IMR-90 (cell line): ENCODE measurements at regions not wholly inside any gene's neighbourhood (a gene's known extent, or its start where the extent isn't known, plus 50 kb on each side); places are given as distances from the start of the nearest gene placed in this dataset.

Experiments
- ATAC-seq: fragments of 200-7000 bp; cut with Tn5 transposase; 2 replicates; pipeline ENCODE4 v1.9.1; 2020; ENCODE audit warnings: low read depth, mild to moderate bottlenecking, moderate library complexity
- BruUV-seq: library from RNA; stranded (reverse); fragments of 400-500 nt; replicated peaks from 2 replicates; lab custom pipeline; 2021; lab: Mats Ljungman, UMichigan
- CTCF ChIA-PET: fragments of 300-600 bp; formaldehyde crosslinking; extraction: SDS; loops from one replicate; lab custom pipeline; 2021; ENCODE audit warnings: antibody characterized with exemption; lab: Yijun Ruan, JAX
- POLR2A ChIA-PET: fragments of 300-600 bp; sonication (Branson Sonifier 250); formaldehyde crosslinking; loops from one replicate; lab custom pipeline; 2022; ENCODE audit warnings: antibody characterized with exemption; ENCODE audit not compliant: unreplicated experiment; lab: Charles Lee
- DNase-seq: peaks from one replicate; pipeline ENCODE4 v3.0.0; 2013
- H2AFZ ChIP-seq: replicated peaks from 2 replicates; pipeline ENCODE3; 2013; ENCODE audit warnings: low read length, mild to moderate bottlenecking; ENCODE audit not compliant: poor library complexity
- H2AK5ac ChIP-seq: 2 replicates; pipeline ENCODE4 v1.6.1; 2013; ENCODE audit warnings: low read depth, low read length, inconsistent platforms
- H2AK9ac ChIP-seq: replicated peaks from 2 replicates; pipeline ENCODE3; 2013; ENCODE audit warnings: mild to moderate bottlenecking, low read depth, low read length, moderate library complexity; ENCODE audit not compliant: poor library complexity
- H2BK120ac ChIP-seq: 2 replicates; pipeline ENCODE4 v1.6.1; 2013; ENCODE audit warnings: low read depth, low read length, inconsistent platforms
- H2BK15ac ChIP-seq: 3 replicates; pipeline ENCODE4 v1.6.1; 2013; ENCODE audit warnings: low read depth, low read length, inconsistent platforms
- H2BK20ac ChIP-seq: 2 replicates; pipeline ENCODE4 v1.6.1; 2013; ENCODE audit warnings: low read depth, mild to moderate bottlenecking, inconsistent platforms, low read length, moderate library complexity
- H2BK5ac ChIP-seq: 2 replicates; pipeline ENCODE4 v1.6.1; 2013; ENCODE audit warnings: mild to moderate bottlenecking, low read depth, low read length, inconsistent platforms; ENCODE audit not compliant: poor library complexity, severe bottlenecking
- H3K14ac ChIP-seq: replicated peaks from 2 replicates; pipeline ENCODE4 v1.6.1; 2013; ENCODE audit warnings: low read depth, low read length, inconsistent platforms
- H3K18ac ChIP-seq: 2 replicates; pipeline ENCODE4 v1.6.1; 2013; ENCODE audit warnings: low read depth, low read length, control low read depth
- H3K23ac ChIP-seq: 2 replicates; pipeline ENCODE4 v1.6.1; 2013; ENCODE audit warnings: low read depth, low read length, inconsistent platforms
- H3K27ac ChIP-seq: 2 replicates; pipeline ENCODE4 v1.5.1; 2013; ENCODE audit warnings: mild to moderate bottlenecking, control low read depth, low read length; ENCODE audit not compliant: insufficient read depth
- H3K27me3 ChIP-seq: 2 replicates; pipeline ENCODE4 v1.6.1; 2013; ENCODE audit warnings: low read length; ENCODE audit not compliant: control insufficient read depth, insufficient read depth
- H3K36me3 ChIP-seq: 2 replicates; pipeline ENCODE4 v1.6.1; 2013; ENCODE audit warnings: low read length, mixed read lengths; ENCODE audit not compliant: control insufficient read depth, insufficient read depth
- H3K4ac ChIP-seq: 2 replicates; pipeline ENCODE4 v1.6.1; 2013; ENCODE audit warnings: low read depth, low read length, inconsistent platforms
- H3K4me1 ChIP-seq: 2 replicates; pipeline ENCODE4 v1.6.1; 2013; ENCODE audit warnings: low read length, mixed read lengths; ENCODE audit not compliant: control insufficient read depth, insufficient read depth
- H3K4me2 ChIP-seq: 2 replicates; pipeline ENCODE4 v1.6.1; 2013; ENCODE audit warnings: low read depth, mild to moderate bottlenecking, control low read depth, low read length, moderate library complexity
- H3K4me3 ChIP-seq: 2 replicates; pipeline ENCODE4 v1.5.1; 2013; ENCODE audit warnings: low read depth, mild to moderate bottlenecking, control low read depth, low read length, moderate library complexity; ENCODE audit not compliant: insufficient read depth
- H3K56ac ChIP-seq: 2 replicates; pipeline ENCODE4 v1.6.1; 2013; ENCODE audit warnings: low read length, inconsistent platforms; ENCODE audit not compliant: insufficient read depth; ENCODE audit errors: extremely low read depth
- H3K79me1 ChIP-seq, 2 experiments: 2 replicates each; pipeline ENCODE4 v1.6.1; 2013; ENCODE audit warnings: low read length in 2 of 2, inconsistent platforms in 1 of 2, low read depth in 1 of 2
- H3K9ac ChIP-seq: 2 replicates; pipeline ENCODE4 v1.6.1; 2013; ENCODE audit warnings: low read depth, low read length, control low read depth
- H3K9me1 ChIP-seq: 2 replicates; pipeline ENCODE4 v1.6.1; 2013; ENCODE audit warnings: low read length, inconsistent platforms; ENCODE audit not compliant: insufficient read depth
- H3K9me3 ChIP-seq: 2 replicates; pipeline ENCODE4 v1.6.1; 2013; ENCODE audit warnings: low read length; ENCODE audit not compliant: control insufficient read depth, insufficient read depth
- H4K20me1 ChIP-seq: 2 replicates; pipeline ENCODE4 v1.6.1; 2013; ENCODE audit warnings: low read length, inconsistent platforms; ENCODE audit not compliant: insufficient read depth
- H4K5ac ChIP-seq: 2 replicates; pipeline ENCODE4 v1.6.1; 2013; ENCODE audit warnings: mild to moderate bottlenecking, low read depth, low read length, control low read depth
- H4K8ac ChIP-seq, 2 experiments: 2 replicates each; pipeline ENCODE4 v1.6.1; 2013; ENCODE audit warnings: low read depth in 2 of 2, low read length in 2 of 2, control low read depth in 1 of 2, inconsistent platforms in 1 of 2
- H4K91ac ChIP-seq: 2 replicates; pipeline ENCODE4 v1.6.1; 2013; ENCODE audit warnings: low read depth, low read length, inconsistent platforms; ENCODE audit not compliant: insufficient read depth
- MAFK ChIP-seq: IDR thresholded peaks from 2 replicates; pipeline ENCODE4 v1.6.1; 2012; ENCODE audit warnings: low read depth, low read length, improper control_type of control experiment
- NFE2L2 ChIP-seq: fragments of 150-350 bp; IDR thresholded peaks from 2 replicates; pipeline ENCODE4 v1.6.1; 2016; ENCODE audit warnings: low read depth, mild to moderate bottlenecking, low read length
- RCOR1 ChIP-seq: IDR thresholded peaks from 2 replicates; pipeline ENCODE4 v1.6.1; 2012; ENCODE audit warnings: mild to moderate bottlenecking, low read length, improper control_type of control experiment; ENCODE audit not compliant: insufficient replicate concordance
- RFX5 ChIP-seq: IDR thresholded peaks from 2 replicates; pipeline ENCODE4 v1.8.0; 2012; ENCODE audit warnings: low read depth, mild to moderate bottlenecking, low read length, moderate library complexity
- WGBS, 2 experiments: methylation state at CpG; one replicate each; pipeline versions ENCODE4 v1.1.5 to v1.1.7; 2013; ENCODE audit warnings: missing lambda C conversion rate in 2 of 2; ENCODE audit not compliant: insufficient read length in 1 of 2; ENCODE audit errors: extremely low coverage in 2 of 2; 5-methylcytosine and 5-hydroxymethylcytosine counted together
- dilution Hi-C: fragments of 300-500 bp; cut with HindIII; formaldehyde crosslinking; loops from one replicate; pipeline ENCODE4 v1.14.3; 2018; ENCODE audit warnings: low sequenced_read_pairs; ENCODE audit not compliant: unreplicated experiment
- in situ Hi-C: fragments of 300-500 bp; cut with MboI; formaldehyde crosslinking; loops from 3 replicates; pipeline ENCODE4 v1.14.3; 2019; ENCODE audit warnings: low sequenced_read_pairs, inconsistent platforms, mixed read lengths
- intact Hi-C: fragments of 100-400 bp; cut with micrococcal nuclease; formaldehyde crosslinking; loops from 2 replicates; pipeline ENCODE4 v1.10.0; 2022
- TF ChIP-seq, protein P1 (sequence below): fragments of 150-350 bp; IDR thresholded peaks from 2 replicates; pipeline ENCODE4 v1.6.1; 2017; ENCODE audit warnings: mild to moderate bottlenecking, antibody characterized with exemption, low read length, low read depth

- H2AK9ac ChIP-seq = no peak overlapping the region
- ChIA-PET POLR2A (no interaction called here), CTCF (no interaction called here)
- no peak overlapping the region for H2AK5ac ChIP-seq
- dilution Hi-C loops (no loop called here), in situ Hi-C loops (no loop called here), intact Hi-C loops (no loop called here)
- no peak overlapping the region for H4K91ac ChIP-seq
- no peaks in the 10 kb centered on the region for H3K9me1 ChIP-seq
- H3K9ac ChIP-seq = no peak overlapping the region
- H3K27ac ChIP-seq = no peak overlapping the region
- 0 out of 2 replicates have a peak, but pooled peaks cover 2% of the 10 kb centered on the region for H3K9me3 ChIP-seq
- H2BK20ac ChIP-seq = no peak overlapping the region
- H3K23ac ChIP-seq = no peak overlapping the region
- DNase-seq (no peak), ATAC-seq (no peak)
- no peak overlapping the region for H3K4me3 ChIP-seq
- no peaks in the 10 kb centered on the region for H3K79me1 ChIP-seq
- H3K18ac ChIP-seq = no peak overlapping the region
- H4K8ac ChIP-seq = no peak overlapping the region
- no peak overlapping the region for H3K4me2 ChIP-seq
- H3K36me3 ChIP-seq = no peaks in the 10 kb centered on the region
- no peak overlapping the region for H4K5ac ChIP-seq
- H3K14ac ChIP-seq = no peak overlapping the region
- no peaks in the 10 kb centered on the region for H3K27me3 ChIP-seq
- H3K56ac ChIP-seq = no peak overlapping the region
- H2AFZ ChIP-seq = no peak overlapping the region
- no CpG with 5 or more reads among the region's 4 CpGs for WGBS, 2 experiments
- H3K4ac ChIP-seq = no peak overlapping the region
- no TSS peak for BruUV-seq
- H2BK120ac ChIP-seq = no peak overlapping the region
- H2BK15ac ChIP-seq = no peak overlapping the region
- H2BK5ac ChIP-seq = no peak overlapping the region
- TF ChIP-seq RCOR1 (no peak), MAFK (no peak), NFE2L2 (no peak), RFX5 (no peak)
- TF ChIP-seq, protein P1, sequence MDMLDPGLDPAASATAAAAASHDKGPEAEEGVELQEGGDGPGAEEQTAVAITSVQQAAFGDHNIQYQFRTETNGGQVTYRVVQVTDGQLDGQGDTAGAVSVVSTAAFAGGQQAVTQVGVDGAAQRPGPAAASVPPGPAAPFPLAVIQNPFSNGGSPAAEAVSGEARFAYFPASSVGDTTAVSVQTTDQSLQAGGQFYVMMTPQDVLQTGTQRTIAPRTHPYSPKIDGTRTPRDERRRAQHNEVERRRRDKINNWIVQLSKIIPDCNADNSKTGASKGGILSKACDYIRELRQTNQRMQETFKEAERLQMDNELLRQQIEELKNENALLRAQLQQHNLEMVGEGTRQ = no peak
- H3K4me1 ChIP-seq = no peaks in the 10 kb centered on the region
- no peaks in the 10 kb centered on the region for H4K20me1 ChIP-seq
These were observed 631.0 kb upstream of the SPANXN1 start for GRCh38 chrX:144616317-144616716.
